Omental fat pad (tissue), 3 donors: ENCODE measurements at regions not wholly inside any gene's neighbourhood (a gene's known extent, or its start where the extent isn't known, plus 50 kb on each side); places are given as distances from the start of the nearest gene placed in this dataset. TPM values are rescaled to one million over a fixed set of nuclear protein-coding genes. Genes with fewer than 3 reads are reported as not detected.
A peak's percentile ranks its signal among the peaks of the same experiment; 100 is the strongest.
"Not testable (repeated sequence)": the region's sequence is repeated elsewhere in the genome, so short reads cannot be mapped to it uniquely, and the experiment has no call there.

Experiments
- ATAC-seq: fragments of 150-250 bp; one replicate; pipeline ENCODE4 v1.9.1; 2016; ENCODE audit warnings: mild to moderate bottlenecking, moderate library complexity; ENCODE audit not compliant: low FRiP score
- DNase-seq: peaks from one replicate; pipeline ENCODE4 v3.0.0-alpha.2; 2019; ENCODE audit warnings: low spot score
- small RNA-seq: library from RNA; depleted of rRNA; stranded (forward); fragments of <200 nt; gene quantifications from one replicate; pipeline ENCODE3, GENCODE V24; 2016
- TF ChIP-seq, protein P1 (sequence below), 3 donors: fragments of 450-650 bp; IDR thresholded peaks; one replicate each; pipeline ENCODE4 v1.5.1; 2016 to 2017; ENCODE audit warnings: antibody characterized with exemption in 3 of 3, mild to moderate bottlenecking in 3 of 3, moderate library complexity in 2 of 3

DNA sequence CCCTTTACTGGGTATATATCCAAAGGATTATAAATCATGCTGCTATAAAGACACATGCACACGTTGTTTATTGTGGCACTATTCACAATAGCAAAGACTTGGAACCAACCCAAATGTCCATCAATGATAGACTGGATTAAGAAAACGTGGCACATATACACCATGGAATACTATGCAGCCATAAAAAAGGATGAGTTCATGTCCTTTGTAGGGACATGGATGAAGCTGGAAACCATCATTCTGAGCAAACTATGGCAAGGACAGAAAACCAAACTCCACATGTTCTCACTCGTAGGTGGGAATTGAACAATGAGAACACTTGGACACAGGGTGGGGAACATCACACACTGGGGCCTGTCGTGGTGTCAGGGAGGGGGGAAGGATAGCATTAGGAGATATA lies 59.2 kb downstream of the CXorf49B start:
- not testable (repeated sequence) for ATAC-seq, DNase-seq

DNA sequence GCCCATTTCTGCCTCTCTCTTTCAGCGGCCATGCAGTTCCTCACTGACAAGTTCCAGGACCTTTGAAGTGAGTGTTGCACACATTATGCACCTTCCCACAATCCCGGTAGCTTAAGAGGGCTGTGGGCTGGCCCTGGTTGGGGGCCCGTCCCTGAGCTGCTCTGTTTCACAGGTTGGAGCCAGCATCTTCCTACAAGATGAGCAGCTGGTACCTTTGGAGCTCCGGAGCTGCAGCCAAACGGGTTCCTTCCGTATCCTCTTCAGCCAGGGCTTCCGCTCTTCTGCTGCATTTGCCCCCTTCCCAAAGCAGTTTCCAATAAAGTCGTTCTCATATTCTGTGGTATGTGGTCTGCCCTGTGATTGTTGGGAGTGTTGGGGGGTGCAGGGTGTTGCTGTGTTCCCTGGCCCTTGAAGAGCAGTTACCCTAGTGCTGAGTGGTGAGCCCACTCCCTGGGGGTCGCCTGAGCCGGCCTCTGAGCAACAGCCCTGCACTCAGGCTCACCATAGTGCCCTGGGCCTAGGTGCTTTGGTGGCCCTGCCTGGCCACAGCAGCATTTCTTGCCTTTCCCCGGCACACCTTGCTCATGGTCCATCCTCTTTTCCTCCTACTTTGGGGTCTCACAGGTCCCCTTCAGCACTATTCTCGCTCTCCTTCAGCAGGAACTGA lies 60.4 kb downstream of the CXorf49B start:
- ATAC-seq (no peak), DNase-seq (no peak)
- TF ChIP-seq, protein P1, sequence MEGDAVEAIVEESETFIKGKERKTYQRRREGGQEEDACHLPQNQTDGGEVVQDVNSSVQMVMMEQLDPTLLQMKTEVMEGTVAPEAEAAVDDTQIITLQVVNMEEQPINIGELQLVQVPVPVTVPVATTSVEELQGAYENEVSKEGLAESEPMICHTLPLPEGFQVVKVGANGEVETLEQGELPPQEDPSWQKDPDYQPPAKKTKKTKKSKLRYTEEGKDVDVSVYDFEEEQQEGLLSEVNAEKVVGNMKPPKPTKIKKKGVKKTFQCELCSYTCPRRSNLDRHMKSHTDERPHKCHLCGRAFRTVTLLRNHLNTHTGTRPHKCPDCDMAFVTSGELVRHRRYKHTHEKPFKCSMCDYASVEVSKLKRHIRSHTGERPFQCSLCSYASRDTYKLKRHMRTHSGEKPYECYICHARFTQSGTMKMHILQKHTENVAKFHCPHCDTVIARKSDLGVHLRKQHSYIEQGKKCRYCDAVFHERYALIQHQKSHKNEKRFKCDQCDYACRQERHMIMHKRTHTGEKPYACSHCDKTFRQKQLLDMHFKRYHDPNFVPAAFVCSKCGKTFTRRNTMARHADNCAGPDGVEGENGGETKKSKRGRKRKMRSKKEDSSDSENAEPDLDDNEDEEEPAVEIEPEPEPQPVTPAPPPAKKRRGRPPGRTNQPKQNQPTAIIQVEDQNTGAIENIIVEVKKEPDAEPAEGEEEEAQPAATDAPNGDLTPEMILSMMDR (IDR thresholded peaks at IDR 0.05) = no peak

DNA sequence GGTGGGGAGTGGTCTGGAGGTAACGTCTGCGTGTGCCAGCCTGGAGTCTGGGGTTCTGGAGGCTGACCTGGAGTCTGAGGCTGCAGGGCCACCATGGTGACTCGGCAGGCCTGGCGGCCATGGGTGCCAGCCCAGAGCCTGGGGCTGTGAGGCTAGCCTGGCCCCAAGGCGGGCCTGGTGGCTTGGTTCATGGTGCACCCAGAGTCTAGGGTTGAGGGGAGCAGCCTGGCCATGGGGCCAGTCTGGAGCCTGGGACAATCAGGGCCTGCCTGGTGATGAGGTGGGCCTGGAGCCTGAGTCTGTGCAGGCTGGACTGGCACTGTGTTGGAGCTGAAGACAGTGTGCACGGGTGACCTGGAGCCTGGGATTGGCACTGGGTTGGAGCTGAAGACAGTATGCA lies 64.9 kb downstream of the CXorf49B start:
- no peak for DNase-seq
- ATAC-seq = peak; percentile 10
- TF ChIP-seq, protein P1 (IDR thresholded peaks at IDR 0.05) = no peak

DNA sequence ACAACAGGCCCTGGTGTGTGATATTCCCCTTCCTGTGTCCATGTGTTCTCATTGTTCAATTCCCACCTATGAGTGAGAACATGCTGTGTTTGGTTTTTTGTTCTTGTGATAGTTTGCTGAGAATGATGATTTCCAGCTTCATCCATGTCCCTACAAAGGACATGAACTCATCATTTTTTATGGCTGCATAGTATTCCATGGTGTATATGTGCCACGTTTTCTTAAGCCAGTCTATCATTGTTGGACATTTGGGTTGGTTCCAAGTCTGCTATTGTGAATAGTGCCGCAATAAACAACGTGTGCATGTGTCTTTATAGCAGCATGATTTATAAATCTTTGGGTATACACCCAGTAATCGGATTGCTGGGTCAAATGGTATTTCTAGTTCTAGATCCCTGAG lies 72.6 kb upstream of the NHSL2 start:
- not testable (repeated sequence) for DNase-seq, ATAC-seq

DNA sequence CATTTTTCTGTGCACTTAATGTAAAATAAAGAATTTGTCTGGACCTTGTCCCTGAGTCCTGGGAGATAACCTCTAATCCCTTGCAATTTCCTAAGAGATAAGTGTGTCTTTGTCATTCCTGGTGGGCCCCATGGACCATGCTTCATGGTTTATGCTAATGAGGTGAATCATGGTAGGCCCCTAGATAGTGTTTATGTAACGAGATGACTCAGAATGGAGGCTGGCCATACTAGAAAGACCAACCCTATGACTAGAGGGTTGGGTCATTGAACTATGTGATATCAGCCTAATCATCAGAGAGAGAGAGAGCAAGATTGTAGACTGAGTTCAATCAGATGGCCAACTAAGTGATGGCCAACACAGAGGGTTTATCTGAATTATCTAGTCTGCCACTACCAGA lies 64.2 kb upstream of the NHSL2 start:
- TF ChIP-seq, protein P1 (IDR thresholded peaks at IDR 0.05) = no peak

DNA sequence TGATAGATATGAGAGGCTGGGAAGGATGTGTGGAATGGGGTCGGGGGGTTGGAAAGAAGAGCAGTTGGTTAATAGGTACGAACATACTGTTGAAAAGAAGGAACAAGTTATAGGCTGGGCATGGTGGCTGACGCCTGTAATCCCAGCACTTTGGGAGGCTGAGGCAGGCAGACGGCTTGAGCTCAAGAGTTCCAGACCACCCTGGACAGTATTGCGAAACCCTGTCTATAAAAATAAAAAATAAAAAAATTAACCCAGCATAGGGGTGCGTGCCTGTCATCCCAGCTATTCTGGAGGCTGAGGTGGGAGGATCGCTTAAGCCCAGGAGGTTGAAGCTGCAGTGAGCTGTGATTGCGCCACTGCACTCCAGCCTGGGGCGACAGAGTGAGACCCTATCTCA lies 58.5 kb upstream of the NHSL2 start:
- ATAC-seq (no peak), DNase-seq (no peak)
- TF ChIP-seq, protein P1 (IDR thresholded peaks at IDR 0.05) = no peak

More for the DNA sequence above, 64.2 kb upstream of the NHSL2 start:
- no peak for DNase-seq
- ATAC-seq = no peak

DNA sequence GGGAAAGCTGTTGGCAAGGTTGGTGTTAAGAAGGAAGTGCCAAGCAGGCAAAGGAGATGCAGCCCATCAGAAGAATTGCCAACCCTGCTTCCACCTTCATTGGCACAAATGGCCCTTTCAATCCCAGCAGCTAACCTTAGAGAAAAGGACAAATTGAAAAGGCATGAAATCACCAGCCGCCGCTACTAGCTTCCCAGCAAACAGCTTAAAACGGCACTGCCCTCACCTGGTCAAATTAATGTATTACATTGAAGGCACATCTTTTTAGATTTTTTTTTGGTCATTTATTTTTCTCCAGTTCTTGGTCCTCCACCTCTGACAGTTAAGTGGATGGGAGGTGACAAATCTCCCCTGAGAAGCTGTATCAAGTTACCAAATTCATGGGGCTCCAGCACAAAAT lies 51.0 kb upstream of the NHSL2 start:
- TF ChIP-seq, protein P1 (IDR thresholded peaks at IDR 0.05) = no peak
- DNase-seq (no peak), ATAC-seq (no peak)

Small RNAs in the stretch of these regions (small RNA-seq; reads per million reads assigned to genes)
- not detected for gene BX276092.3
